ENCODE measurements at regions not wholly inside any gene's neighbourhood (a gene's known extent, or its start where the extent isn't known, plus 50 kb on each side); places are given as distances from the start of the nearest gene placed in this dataset.

GRCh38 chr2:21281791-21282514 lies 158.2 kb downstream of the TDRD15 start:
- DNase-seq (ENCODE audit: low spot score): no peak

DNA sequence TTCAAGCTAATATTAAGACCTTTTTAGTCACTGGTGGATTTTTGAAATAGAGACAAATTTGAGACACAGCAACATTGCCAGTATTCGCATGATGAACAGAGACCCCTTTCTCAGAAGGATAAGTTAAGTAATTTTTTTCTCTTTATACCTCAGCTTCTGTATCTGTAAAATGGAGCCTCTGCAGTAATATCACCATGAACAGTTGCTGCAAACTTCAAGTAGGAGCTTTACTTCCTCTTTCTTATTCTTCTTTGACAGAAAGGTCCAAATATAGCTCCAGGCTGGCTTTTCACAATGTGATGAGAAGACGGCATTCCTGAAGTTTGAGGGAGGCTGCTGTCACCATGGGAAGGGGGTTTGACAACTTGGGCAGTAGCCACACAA lies 158.7 kb downstream of the TDRD15 start:
- no peak for DNase-seq (ENCODE audit: low spot score)

- no peak for DNase-seq (ENCODE audit: low spot score)
Observed at GRCh38 chr2:21288299-21288698, 164.5 kb downstream of the TDRD15 start.

DNA sequence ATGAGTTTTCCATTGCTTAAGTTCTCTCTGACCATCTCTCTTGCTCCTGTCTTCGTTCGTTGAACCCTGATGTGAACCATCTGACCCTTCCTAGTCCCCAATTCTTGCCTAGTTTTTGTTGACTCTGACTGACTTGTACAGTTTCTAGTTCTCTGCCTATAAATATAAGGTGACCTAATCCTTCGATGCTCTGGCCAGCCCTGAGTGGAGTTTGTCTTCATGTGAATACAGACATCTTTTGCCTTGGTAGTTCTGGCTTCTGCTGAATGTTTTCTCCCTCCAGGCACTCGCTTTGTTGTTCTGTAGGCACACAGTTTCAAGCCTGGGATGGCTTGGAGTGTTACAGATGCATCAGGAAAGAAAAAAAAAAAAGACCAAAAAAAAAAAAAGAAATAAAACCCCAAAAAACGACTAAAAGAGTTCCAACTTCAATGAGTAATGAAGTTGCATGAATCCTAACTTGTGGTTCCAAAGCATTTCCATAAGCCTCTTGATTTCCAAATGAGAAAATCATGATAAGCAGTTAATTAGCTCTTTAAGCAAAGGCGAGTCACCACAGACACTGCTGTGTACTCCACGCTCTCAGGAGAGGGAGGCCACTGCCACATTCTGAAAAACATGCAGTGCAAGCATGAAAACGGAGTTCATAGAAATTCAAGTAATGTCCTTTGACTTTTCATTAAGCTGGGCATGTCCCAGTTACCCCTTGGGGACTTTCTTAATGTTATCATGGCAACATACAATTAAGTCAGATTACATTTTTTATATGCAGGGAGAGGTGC lies 165.2 kb downstream of the TDRD15 start:
- no peak for DNase-seq (ENCODE audit: low spot score)

- no peak for DNase-seq (ENCODE audit: low spot score)
Observed at GRCh38 chr2:21289551-21289950, 165.8 kb downstream of the TDRD15 start.

GRCh38 chr2:21289989-21290388 lies 166.2 kb downstream of the TDRD15 start:
- DNase-seq (ENCODE audit: low spot score): no peak

GRCh38 chr2:21291426-21291825 lies 167.7 kb downstream of the TDRD15 start:
- no peak for DNase-seq (ENCODE audit: low spot score)

GRCh38 chr2:21294446-21294845 lies 170.7 kb downstream of the TDRD15 start:
- DNase-seq (ENCODE audit: low spot score): no peak

DNA sequence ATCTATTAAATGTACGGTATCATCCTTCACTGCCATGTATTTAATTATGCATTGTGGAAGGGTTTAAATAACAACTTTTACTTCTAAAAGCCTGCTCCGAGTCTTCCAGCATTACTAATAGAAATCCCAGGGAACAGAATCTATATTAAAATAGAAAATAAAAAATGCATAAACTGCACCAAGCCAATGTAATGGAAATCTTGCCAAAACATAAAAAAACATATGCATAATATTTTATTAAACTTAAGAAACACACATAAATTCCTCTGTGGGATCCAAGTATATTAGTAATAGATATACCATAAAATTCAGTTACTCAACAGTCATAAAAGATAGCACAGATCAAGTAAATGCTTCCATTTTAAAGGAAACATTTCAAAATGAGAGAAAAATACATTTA lies 175.6 kb downstream of the TDRD15 start:
- DNase-seq (ENCODE audit: low spot score): no peak

- no peak for DNase-seq (ENCODE audit: low spot score)
Observed at GRCh38 chr2:21301871-21302455, 178.2 kb downstream of the TDRD15 start.

DNA sequence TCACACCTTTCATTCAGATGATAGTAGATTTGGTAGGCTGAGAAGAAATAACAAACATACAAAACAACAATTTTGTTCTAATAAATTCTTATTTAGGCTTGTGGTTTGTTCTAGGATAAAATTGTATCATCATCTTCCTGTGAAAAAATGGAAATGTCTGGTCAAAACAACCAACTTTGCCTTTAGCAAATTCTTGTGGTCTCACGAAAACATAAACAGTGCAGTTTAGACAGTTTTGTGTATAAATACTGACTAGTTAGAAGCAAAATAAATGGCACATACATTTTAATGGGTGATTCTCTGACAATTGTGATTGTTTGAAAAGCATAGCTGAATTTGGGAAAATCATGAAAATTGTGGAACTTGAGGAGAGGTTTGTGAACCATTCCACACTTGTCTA lies 180.1 kb downstream of the TDRD15 start:
- no peak for DNase-seq (ENCODE audit: low spot score)

GRCh38 chr2:21305581-21305980 lies 181.8 kb downstream of the TDRD15 start:
- DNase-seq (ENCODE audit: low spot score): no peak

DNA sequence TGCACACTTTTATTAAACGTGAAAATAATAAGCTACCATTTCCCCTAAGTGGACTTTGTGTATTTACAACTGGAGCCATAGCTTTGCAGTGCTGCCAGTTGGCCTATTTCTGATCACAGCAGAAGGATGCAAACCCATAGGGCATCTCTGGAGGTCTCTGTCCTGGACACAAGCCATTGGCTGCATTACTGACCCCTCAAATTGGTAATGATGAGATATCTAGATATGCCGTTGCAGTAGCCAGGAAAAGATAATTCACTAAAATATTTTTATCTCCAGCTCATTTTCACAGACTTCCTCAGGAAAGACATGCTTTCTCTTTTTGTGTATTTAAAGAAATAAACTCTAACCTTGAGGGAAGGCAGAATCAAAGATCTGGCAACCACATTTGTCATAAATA lies 182.5 kb downstream of the TDRD15 start:
- no peak for DNase-seq (ENCODE audit: low spot score)

DNA sequence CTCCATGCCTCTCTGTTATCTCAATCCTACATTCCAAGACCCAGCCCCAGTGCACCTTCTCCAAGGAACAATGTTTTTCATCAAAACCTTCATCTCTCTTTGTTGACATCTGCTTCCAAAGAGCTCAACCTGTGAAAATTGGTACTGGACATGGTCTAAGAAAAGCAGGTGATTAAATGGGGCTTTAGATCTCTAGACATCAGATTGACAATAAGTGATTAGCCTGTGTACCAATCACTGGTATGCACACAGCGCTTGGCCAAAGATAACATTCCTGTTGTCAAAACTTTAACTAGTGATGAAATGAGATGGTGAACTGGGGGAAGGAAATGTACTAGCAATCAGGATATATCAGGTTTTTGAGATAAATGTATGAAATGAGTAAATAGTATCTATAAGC lies 183.3 kb downstream of the TDRD15 start:
- no peak for DNase-seq (ENCODE audit: low spot score)

GRCh38 chr2:21310493-21310892 lies 186.7 kb downstream of the TDRD15 start:
- DNase-seq (ENCODE audit: low spot score): no peak

DNA sequence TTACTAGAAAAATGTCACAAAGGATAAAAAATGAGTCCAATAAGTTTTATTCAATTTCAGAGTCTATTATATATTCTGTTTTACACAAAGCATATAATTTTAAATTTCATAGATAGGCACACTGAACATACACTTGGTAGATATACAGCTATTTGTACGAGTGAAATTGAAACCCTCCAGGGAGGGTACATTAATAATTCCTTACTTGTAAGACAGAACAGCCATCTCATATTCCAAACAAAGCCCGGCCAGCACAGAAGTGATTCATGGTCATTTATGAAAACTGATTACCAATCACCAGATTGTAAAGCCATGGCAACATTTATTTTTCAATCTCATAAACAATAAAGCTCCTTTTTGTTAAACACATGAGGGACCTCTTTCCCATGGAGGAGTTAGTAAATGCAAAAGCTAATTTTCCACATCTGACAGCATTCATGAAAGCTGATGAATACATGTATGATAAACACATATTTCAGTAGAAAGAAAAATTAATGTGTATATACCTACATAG lies 190.6 kb downstream of the TDRD15 start:
- no peak for DNase-seq (ENCODE audit: low spot score)

DNA sequence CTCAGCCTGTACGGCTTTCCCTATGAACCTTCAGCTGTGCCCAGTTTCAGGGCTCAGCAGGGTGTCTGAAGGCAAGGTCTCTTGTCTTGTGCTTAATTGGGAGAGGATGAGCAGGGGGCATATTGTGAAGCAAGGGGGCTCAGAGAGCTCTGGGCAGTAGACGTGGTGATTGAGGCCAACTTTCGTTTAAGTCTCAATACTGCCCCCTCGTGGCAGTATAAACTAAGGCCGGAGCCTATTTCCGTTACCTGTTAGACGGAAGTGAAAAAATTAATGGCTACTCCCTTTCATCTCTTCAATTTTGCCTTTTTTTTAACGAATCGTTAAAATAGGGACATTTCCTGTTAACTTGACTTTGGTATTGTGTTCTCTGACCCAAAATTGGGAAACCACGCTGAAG lies 193.4 kb downstream of the TDRD15 start:
- DNase-seq (ENCODE audit: low spot score): peak; percentile 83

DNA sequence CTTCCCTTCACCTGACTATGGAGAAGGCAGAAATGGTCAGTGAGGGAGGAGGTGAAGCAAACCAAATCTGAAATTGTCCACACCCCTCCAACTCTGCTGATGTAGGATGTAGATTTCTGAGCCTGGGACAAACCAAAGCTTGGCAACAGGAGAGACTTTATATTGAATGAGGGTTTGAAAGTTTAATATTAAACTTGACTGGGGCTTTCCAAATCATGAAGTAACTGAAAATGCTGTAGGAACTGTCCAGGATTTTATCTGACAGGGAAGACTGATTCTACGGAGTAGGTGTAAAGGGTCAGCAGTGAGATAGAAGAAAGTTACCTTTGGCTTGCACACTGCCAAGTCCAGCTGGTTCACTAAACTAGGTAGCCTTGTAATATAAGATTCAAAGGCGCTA lies 194.5 kb downstream of the TDRD15 start:
- DNase-seq (ENCODE audit: low spot score): no peak

DNA sequence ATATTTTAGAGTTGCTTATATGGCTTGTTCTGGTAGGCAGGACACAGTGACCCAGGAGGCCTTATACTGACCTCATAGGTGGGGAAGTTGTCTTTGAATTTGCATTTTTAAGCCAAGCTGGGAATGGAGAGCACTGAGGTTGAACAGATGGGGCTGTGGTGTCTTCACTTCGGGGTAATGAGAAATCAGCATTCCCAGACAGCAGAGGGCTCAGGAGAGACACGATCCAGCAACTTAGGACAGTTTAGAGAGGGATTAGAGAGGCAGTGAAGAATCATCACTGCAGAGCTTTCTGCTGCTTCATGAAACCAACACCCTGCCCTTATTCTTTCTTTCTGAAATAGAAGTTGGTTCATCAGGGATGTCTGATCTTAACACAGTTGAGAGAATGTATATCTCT lies 202.4 kb downstream of the TDRD15 start:
- DNase-seq (ENCODE audit: low spot score): no peak

- no peak for DNase-seq (ENCODE audit: low spot score)
Observed at GRCh38 chr2:21328177-21328576, 204.4 kb downstream of the TDRD15 start.

GRCh38 chr2:21330786-21331391 lies 207.1 kb downstream of the TDRD15 start:
- DNase-seq (ENCODE audit: low spot score): no peak

DNA sequence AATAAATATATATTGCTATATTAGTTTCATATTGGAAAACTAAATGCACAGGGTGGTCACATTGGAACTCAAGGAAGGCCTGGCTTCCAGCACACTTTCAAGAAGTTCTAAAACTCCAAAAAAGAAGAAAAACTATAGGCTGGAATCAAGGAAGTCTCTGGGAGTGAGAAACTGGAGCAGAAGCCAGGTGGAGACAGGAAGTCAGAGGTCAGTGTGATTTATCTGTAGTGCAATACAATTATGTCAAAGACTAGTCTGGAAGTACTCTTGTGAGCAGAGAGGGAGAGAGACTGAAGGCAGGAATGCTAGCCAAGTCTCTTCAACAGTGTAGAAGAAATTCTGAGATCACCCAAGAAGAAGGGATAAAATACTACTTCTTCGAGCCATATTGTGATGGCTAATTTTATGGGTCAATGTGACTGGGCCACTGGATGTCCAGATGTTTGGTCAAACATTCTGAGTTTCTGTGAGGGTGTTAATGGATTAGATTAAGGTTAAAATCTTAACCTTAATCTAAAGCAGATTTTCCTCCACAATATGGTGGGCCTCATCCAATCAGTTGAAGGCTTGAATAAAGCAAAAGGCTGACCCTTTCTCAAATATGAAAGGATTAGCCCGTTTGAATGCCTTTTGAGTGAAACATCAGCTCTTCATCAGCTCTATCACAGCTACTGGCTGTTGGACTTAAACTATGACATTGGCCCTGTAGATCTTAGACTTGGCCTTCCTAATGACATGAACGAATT lies 208.0 kb downstream of the TDRD15 start:
- DNase-seq (ENCODE audit: low spot score): no peak
